22Rv1 (cell line): ENCODE measurements at regions not wholly inside any gene's neighbourhood (a gene's known extent, or its start where the extent isn't known, plus 50 kb on each side); places are given as distances from the start of the nearest gene placed in this dataset.

Experiments used
- CTCF ChIP-seq: fragments of 450-650 bp; IDR thresholded peaks from 2 replicates; pipeline ENCODE4 v1.5.1; 2017; ENCODE audit warnings: mild to moderate bottlenecking
- ZFX ChIP-seq: fragments of 450-650 bp; IDR thresholded peaks from 2 replicates; pipeline ENCODE4 v1.6.1; 2017; ENCODE audit warnings: antibody characterized with exemption, borderline replicate concordance

DNA sequence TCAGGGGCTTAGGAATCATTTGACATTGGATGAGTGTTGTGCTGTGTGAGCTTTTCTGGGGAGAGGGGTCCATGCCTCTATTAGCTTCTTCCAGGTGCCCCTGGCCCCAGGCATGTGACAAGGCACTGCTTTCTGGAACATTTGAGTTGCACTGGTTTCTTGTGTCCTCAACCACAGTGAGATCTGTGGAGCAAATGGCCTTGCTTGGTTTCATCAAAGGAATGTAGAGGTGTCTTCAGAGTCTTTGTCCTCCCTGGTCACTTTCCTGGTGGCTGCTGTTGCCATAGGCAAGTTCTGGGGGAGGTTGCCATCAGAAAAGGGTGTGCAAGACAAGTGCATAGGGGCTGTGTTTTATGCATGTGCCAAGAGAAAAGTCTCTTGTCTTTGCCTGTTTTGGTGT lies 157.5 kb downstream of the MACROH2A1 start:
- no peak for TF ChIP-seq CTCF
- no peak for TF ChIP-seq ZFX
